ENCODE measurements at regions not wholly inside any gene's neighbourhood (a gene's known extent, or its start where the extent isn't known, plus 50 kb on each side); places are given as distances from the start of the nearest gene placed in this dataset.
"Not testable (repeated sequence)": the region's sequence is repeated elsewhere in the genome, so short reads cannot be mapped to it uniquely, and the experiment has no call there.

- TF ChIP-seq POLR2AphosphoS5 (IDR thresholded peaks at IDR 0.05; ENCODE audit: low read depth, low read length) (no peak), POLR2A (IDR thresholded peaks at IDR 0.05; ENCODE audit: low read depth, low read length) (no peak), TAF1 (IDR thresholded peaks at IDR 0.05; ENCODE audit: borderline replicate concordance, low read depth, low read length) (no peak)
- FAIRE-seq (no peak), DNase-seq (ENCODE audit: insufficient read length) (no peak)
Observed at GRCh38 chr16:51986717-51987116, 560.2 kb downstream of the TOX3 start.

- FAIRE-seq (no peak), DNase-seq (ENCODE audit: insufficient read length) (no peak)
- TF ChIP-seq POLR2AphosphoS5 (IDR thresholded peaks at IDR 0.05; ENCODE audit: low read depth, low read length) (no peak), POLR2A (IDR thresholded peaks at IDR 0.05; ENCODE audit: low read depth, low read length) (no peak), TAF1 (IDR thresholded peaks at IDR 0.05; ENCODE audit: borderline replicate concordance, low read depth, low read length) (no peak)
Observed at GRCh38 chr16:51986301-51986700, 560.6 kb downstream of the TOX3 start.

GRCh38 chr16:51985126-51985525, 561.8 kb downstream of the TOX3 start:
- TF ChIP-seq TAF1 (IDR thresholded peaks at IDR 0.05; ENCODE audit: borderline replicate concordance, low read depth, low read length) = no peak
- FAIRE-seq (no peak), DNase-seq (ENCODE audit: insufficient read length) (no peak)

GRCh38 chr16:51984395-51984794, 562.5 kb downstream of the TOX3 start:
- DNase-seq (ENCODE audit: insufficient read length) (no peak), FAIRE-seq (no peak)
- TF ChIP-seq POLR2A (IDR thresholded peaks at IDR 0.05; ENCODE audit: low read depth, low read length) (no peak), POLR2AphosphoS5 (IDR thresholded peaks at IDR 0.05; ENCODE audit: low read depth, low read length) (no peak), TAF1 (IDR thresholded peaks at IDR 0.05; ENCODE audit: borderline replicate concordance, low read depth, low read length) (no peak)

- no peak for DNase-seq (ENCODE audit: insufficient read length)
- TF ChIP-seq TAF1 (IDR thresholded peaks at IDR 0.05; ENCODE audit: borderline replicate concordance, low read depth, low read length) (no peak), POLR2AphosphoS5 (IDR thresholded peaks at IDR 0.05; ENCODE audit: low read depth, low read length) (no peak), POLR2A (IDR thresholded peaks at IDR 0.05; ENCODE audit: low read depth, low read length) (no peak)
- FAIRE-seq = peak; percentile 36
Observed at GRCh38 chr16:51982715-51983680, 563.9 kb downstream of the TOX3 start.

GRCh38 chr16:51981725-51982124, 565.2 kb downstream of the TOX3 start:
- no peak for FAIRE-seq
- TF ChIP-seq TAF1 (IDR thresholded peaks at IDR 0.05; ENCODE audit: borderline replicate concordance, low read depth, low read length) (no peak), POLR2A (IDR thresholded peaks at IDR 0.05; ENCODE audit: low read depth, low read length) (no peak), POLR2AphosphoS5 (IDR thresholded peaks at IDR 0.05; ENCODE audit: low read depth, low read length) (no peak)
- DNase-seq (ENCODE audit: insufficient read length) = no peak

- DNase-seq (ENCODE audit: insufficient read length) = not testable (repeated sequence)
- FAIRE-seq = peak; percentile 33
Observed at GRCh38 chr16:51977506-51977905, 569.4 kb downstream of the TOX3 start.

GRCh38 chr16:51971184-51971583, 575.8 kb downstream of the TOX3 start:
- no peak for TF ChIP-seq POLR2AphosphoS5 (IDR thresholded peaks at IDR 0.05; ENCODE audit: low read depth, low read length)
- no peak for TF ChIP-seq POLR2A (IDR thresholded peaks at IDR 0.05; ENCODE audit: low read depth, low read length)
- TF ChIP-seq TAF1 (IDR thresholded peaks at IDR 0.05; ENCODE audit: borderline replicate concordance, low read depth, low read length) = no peak
- DNase-seq (ENCODE audit: insufficient read length) (no peak), FAIRE-seq (no peak)

GRCh38 chr16:51968749-51969148, 578.2 kb downstream of the TOX3 start:
- TF ChIP-seq POLR2AphosphoS5 (IDR thresholded peaks at IDR 0.05; ENCODE audit: low read depth, low read length) (no peak), POLR2A (IDR thresholded peaks at IDR 0.05; ENCODE audit: low read depth, low read length) (no peak), TAF1 (IDR thresholded peaks at IDR 0.05; ENCODE audit: borderline replicate concordance, low read depth, low read length) (no peak)
- FAIRE-seq (no peak), DNase-seq (ENCODE audit: insufficient read length) (no peak)

- FAIRE-seq = no peak
- no peak for DNase-seq (ENCODE audit: insufficient read length)
- no peak for TF ChIP-seq POLR2A (IDR thresholded peaks at IDR 0.05; ENCODE audit: low read depth, low read length)
- TF ChIP-seq POLR2AphosphoS5 (IDR thresholded peaks at IDR 0.05; ENCODE audit: low read depth, low read length) = no peak
- no peak for TF ChIP-seq TAF1 (IDR thresholded peaks at IDR 0.05; ENCODE audit: borderline replicate concordance, low read depth, low read length)
Observed at GRCh38 chr16:51967646-51968045, 579.3 kb downstream of the TOX3 start.

GRCh38 chr16:51960931-51961330, 586.0 kb downstream of the TOX3 start:
- DNase-seq (ENCODE audit: insufficient read length) (no peak), FAIRE-seq (no peak)
- TF ChIP-seq POLR2AphosphoS5 (IDR thresholded peaks at IDR 0.05; ENCODE audit: low read depth, low read length) (no peak), POLR2A (IDR thresholded peaks at IDR 0.05; ENCODE audit: low read depth, low read length) (no peak), TAF1 (IDR thresholded peaks at IDR 0.05; ENCODE audit: borderline replicate concordance, low read depth, low read length) (no peak)

- TF ChIP-seq TAF1 (IDR thresholded peaks at IDR 0.05; ENCODE audit: borderline replicate concordance, low read depth, low read length) (no peak), POLR2A (IDR thresholded peaks at IDR 0.05; ENCODE audit: low read depth, low read length) (no peak), POLR2AphosphoS5 (IDR thresholded peaks at IDR 0.05; ENCODE audit: low read depth, low read length) (no peak)
- FAIRE-seq = no peak
Observed at GRCh38 chr16:51953286-51953985, 593.5 kb downstream of the TOX3 start.

More at GRCh38 chr16:51953286-51953985, 593.5 kb downstream of the TOX3 start:
- DNase-seq (ENCODE audit: insufficient read length) = no peak

Measured in GM12892 (cell line).